ENCODE measurements at regions not wholly inside any gene's neighbourhood (a gene's known extent, or its start where the extent isn't known, plus 50 kb on each side); places are given as distances from the start of the nearest gene placed in this dataset.

DNA sequence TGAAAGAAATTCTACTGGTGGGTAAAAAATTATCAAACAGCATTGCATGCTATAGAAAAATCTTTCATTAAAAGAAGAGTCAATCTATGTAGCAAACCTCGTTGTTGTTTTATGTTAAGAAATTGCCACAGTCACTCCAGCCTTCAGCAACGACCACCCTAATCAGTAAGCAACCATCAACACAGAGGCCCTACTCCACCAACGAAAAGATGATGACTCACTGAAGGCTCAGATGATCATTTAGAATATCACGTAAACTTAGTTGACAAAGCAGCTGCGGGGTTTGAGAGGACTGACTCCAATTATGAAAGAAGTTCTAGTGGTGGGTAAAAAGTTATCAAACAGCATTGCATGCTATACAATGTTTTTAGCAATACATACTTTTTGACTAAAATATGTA, 242.6 kb downstream of the DRD1 start:
- TF ChIP-seq, protein P1, sequence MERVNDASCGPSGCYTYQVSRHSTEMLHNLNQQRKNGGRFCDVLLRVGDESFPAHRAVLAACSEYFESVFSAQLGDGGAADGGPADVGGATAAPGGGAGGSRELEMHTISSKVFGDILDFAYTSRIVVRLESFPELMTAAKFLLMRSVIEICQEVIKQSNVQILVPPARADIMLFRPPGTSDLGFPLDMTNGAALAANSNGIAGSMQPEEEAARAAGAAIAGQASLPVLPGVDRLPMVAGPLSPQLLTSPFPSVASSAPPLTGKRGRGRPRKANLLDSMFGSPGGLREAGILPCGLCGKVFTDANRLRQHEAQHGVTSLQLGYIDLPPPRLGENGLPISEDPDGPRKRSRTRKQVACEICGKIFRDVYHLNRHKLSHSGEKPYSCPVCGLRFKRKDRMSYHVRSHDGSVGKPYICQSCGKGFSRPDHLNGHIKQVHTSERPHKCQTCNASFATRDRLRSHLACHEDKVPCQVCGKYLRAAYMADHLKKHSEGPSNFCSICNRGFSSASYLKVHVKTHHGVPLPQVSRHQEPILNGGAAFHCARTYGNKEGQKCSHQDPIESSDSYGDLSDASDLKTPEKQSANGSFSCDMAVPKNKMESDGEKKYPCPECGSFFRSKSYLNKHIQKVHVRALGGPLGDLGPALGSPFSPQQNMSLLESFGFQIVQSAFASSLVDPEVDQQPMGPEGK (CRISPR knock-in tag; IDR thresholded peaks at IDR 0.05; ENCODE audit: borderline replicate concordance) = no peak
- TF ChIP-seq, protein P2, sequence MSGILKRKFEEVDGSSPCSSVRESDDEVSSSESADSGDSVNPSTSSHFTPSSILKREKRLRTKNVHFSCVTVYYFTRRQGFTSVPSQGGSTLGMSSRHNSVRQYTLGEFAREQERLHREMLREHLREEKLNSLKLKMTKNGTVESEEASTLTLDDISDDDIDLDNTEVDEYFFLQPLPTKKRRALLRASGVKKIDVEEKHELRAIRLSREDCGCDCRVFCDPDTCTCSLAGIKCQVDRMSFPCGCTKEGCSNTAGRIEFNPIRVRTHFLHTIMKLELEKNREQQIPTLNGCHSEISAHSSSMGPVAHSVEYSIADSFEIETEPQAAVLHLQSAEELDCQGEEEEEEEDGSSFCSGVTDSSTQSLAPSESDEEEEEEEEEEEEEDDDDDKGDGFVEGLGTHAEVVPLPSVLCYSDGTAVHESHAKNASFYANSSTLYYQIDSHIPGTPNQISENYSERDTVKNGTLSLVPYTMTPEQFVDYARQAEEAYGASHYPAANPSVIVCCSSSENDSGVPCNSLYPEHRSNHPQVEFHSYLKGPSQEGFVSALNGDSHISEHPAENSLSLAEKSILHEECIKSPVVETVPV (CRISPR knock-in tag; IDR thresholded peaks at IDR 0.05) = no peak
- no peak for TF ChIP-seq ZNF8 (CRISPR knock-in tag; IDR thresholded peaks at IDR 0.05)
- TF ChIP-seq, protein P3, sequence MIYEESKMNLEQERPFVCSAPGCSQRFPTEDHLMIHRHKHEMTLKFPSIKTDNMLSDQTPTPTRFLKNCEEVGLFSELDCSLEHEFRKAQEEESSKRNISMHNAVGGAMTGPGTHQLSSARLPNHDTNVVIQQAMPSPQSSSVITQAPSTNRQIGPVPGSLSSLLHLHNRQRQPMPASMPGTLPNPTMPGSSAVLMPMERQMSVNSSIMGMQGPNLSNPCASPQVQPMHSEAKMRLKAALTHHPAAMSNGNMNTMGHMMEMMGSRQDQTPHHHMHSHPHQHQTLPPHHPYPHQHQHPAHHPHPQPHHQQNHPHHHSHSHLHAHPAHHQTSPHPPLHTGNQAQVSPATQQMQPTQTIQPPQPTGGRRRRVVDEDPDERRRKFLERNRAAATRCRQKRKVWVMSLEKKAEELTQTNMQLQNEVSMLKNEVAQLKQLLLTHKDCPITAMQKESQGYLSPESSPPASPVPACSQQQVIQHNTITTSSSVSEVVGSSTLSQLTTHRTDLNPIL (CRISPR knock-in tag; IDR thresholded peaks at IDR 0.05; ENCODE audit: low read depth) = no peak
